ENCODE measurements at regions not wholly inside any gene's neighbourhood (a gene's known extent, or its start where the extent isn't known, plus 50 kb on each side); places are given as distances from the start of the nearest gene placed in this dataset.

DNA sequence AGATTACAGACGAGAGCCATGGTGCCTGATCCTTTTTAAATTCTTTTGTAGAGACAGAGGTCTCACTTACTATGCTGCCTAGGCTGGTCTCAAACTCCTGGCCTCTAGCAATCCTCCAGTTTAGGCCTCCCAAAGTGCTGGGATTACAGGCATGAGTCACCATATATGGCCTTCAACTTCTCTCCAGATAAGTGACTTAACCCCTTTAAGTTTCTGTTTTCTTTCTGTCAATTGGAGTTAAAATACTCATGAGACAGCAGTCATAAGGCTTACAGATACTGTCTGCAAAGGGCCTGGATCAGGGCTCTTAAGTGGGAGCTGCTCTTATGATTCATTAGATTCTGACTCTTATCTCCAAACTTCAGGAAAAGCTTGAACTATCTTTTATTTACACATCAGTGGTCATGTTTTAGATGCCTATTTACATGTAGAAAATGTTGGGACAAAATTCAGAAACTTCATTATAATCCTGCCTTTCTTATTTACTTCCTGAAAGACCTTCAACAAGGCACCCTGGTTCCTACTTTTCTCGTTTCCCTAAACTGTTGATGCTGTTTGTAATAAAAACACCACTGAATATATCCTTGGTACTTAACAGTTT, 271.5 kb upstream of the TBX3 start:
- ATAC-seq = no peak
- TF ChIP-seq, protein P1, sequence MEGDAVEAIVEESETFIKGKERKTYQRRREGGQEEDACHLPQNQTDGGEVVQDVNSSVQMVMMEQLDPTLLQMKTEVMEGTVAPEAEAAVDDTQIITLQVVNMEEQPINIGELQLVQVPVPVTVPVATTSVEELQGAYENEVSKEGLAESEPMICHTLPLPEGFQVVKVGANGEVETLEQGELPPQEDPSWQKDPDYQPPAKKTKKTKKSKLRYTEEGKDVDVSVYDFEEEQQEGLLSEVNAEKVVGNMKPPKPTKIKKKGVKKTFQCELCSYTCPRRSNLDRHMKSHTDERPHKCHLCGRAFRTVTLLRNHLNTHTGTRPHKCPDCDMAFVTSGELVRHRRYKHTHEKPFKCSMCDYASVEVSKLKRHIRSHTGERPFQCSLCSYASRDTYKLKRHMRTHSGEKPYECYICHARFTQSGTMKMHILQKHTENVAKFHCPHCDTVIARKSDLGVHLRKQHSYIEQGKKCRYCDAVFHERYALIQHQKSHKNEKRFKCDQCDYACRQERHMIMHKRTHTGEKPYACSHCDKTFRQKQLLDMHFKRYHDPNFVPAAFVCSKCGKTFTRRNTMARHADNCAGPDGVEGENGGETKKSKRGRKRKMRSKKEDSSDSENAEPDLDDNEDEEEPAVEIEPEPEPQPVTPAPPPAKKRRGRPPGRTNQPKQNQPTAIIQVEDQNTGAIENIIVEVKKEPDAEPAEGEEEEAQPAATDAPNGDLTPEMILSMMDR (IDR thresholded peaks at IDR 0.05 in 4 of 5, conservative IDR thresholded peaks at IDR 0.05 in 1 of 5) = no peak
- no peak for TF ChIP-seq POLR2A (IDR thresholded peaks at IDR 0.05)
- Histone ChIP-seq H3K27me3 (no peaks in the 10 kb centered on the region), H3K9me3 (no peaks in the 10 kb centered on the region), H3K4me3 (no peak overlapping the region), H3K27ac (no peak overlapping the region), H3K36me3 (no peaks in the 10 kb centered on the region), H3K4me1 (no peaks in the 10 kb centered on the region)
- intact Hi-C loops (cut with DNase I; ENCODE audit: low total_unique reads) (no loop called here), in situ Hi-C loops (cut with MboI; ENCODE audit: low sequenced_read_pairs in 4 of 4) (no loop called here)
- no peak for DNase-seq

DNA sequence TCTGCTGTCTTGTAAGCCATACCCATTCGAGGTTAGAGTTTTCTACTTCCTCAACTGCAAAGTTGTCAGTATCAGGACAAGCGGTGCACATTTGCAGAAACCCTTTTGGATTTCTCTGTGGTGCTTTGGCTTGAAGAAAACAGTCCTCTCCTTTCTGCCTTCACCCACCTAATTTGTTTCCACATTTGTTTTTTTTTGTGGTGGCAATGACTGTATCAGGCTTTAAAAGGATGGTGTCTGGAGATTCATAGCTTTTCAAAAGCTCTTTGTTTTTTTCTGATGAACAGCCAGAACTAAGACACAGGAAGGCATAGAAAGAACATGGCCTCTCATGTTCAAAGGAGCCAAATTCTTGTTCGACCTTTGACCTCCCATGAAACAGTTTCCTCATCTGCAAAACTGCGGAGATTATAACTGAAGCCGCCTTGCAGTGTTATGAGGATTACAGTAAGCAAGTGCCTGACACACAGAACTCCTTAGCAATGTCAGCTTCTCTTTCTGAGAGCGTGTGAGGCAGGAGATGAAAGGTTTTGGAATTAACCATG, 270.6 kb upstream of the TBX3 start:
- H3K27ac ChIP-seq = no peak overlapping the region
- H3K9me3 ChIP-seq = no peaks in the 10 kb centered on the region
- intact Hi-C loops (cut with DNase I; ENCODE audit: low total_unique reads) (no loop called here), in situ Hi-C loops (cut with MboI; ENCODE audit: low sequenced_read_pairs in 4 of 4) (no loop called here)
- H3K4me1 ChIP-seq = no peaks in the 10 kb centered on the region
- no peak for TF ChIP-seq POLR2A (IDR thresholded peaks at IDR 0.05)
- TF ChIP-seq, protein P1 (IDR thresholded peaks at IDR 0.05 in 4 of 5, conservative IDR thresholded peaks at IDR 0.05 in 1 of 5) = no peak
- H3K36me3 ChIP-seq = no peaks in the 10 kb centered on the region
- DNase-seq = no peak
- no peaks in the 10 kb centered on the region for H3K27me3 ChIP-seq
- H3K4me3 ChIP-seq = no peak overlapping the region
- ATAC-seq = no peak

DNA sequence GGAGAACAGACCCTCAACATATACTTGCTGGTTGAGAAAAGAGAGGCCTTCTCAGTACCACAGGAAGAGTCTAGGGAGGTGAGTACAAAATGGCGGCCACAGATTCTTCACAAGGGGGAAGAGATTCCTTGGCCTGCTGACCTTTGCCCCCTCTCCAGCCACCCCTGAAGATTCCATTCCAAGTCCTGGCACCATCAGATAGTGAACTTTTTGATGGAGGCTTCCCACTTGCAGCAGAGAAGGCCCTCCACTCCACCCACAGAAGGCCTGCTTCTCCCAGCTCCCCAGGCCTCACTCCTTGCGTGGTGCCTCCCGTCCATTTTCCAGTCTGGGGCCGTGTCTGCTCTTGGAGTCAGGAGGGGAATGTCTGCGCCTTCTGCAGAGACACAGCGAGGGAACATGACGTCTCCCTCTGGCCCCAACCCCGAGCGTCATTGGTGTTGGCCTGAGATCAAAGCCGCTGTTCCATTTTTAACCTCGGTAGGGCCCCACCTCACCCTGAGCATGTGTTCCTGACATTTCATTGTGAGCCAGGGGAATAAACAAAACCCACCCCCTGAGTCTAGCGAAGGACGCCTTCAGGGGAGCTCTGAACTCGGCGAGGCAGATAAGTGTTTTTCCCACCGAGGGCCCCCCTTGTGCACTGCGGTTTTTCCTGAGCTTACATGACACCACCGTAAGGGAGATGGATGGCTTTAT, 268.7 kb upstream of the TBX3 start:
- intact Hi-C loops (cut with DNase I; ENCODE audit: low total_unique reads) = no loop called here
- Histone ChIP-seq H3K27ac (peak overlapping the region in 3 of 4 donors; percentile 3 to 38 (median 17)), H3K4me1 (no peaks in the 10 kb centered on the region), H3K27me3 (no peaks in the 10 kb centered on the region), H3K9me3 (no peaks in the 10 kb centered on the region), H3K4me3 (no peak overlapping the region), H3K36me3 (no peaks in the 10 kb centered on the region)
- TF ChIP-seq POLR2A (IDR thresholded peaks at IDR 0.05) = no peak
- TF ChIP-seq, protein P1 (IDR thresholded peaks at IDR 0.05 in 4 of 5, conservative IDR thresholded peaks at IDR 0.05 in 1 of 5) = no peak
- DNase-seq = peak; percentile 16 to 18
- ATAC-seq = peak; percentile 47 to 62
- in situ Hi-C loops (cut with MboI; ENCODE audit: low sequenced_read_pairs in 4 of 4) = no loop called here

DNA sequence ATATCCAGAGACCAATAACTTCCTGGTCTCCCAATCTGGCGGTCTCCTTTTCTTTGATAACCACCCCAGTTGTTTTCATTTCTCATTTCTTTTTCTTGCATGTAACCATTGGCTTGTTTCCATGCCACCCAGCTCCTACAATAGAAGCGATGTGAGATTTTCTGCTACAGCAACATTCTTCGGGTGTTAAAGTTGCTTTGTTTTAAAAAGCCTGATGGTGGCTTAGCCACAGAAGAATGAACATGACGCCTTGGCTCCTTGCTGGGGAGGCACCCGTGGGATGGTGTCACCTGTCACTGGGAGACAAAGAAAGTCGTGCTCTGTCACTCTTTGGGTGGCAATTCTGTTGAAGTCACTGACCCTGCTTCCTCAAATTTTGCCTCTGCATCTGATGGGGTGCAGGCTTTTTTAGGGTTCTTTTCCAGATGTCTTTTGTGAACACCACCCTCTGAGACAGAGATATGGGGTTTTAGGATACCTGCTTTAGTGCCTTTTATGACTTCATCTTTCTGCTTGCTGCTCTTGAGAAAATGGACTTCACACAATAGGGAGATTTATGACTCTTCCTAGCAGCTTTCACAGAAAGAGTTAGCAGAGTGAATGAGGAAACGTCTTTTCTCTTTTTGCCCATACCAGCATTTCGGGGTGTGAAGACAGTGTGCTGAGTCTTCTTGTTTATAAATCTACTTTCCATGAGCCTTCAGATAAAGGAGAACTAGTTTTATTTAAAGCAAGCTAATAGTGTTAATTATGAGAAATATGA, 265.3 kb upstream of the TBX3 start:
- no peak for TF ChIP-seq POLR2A (IDR thresholded peaks at IDR 0.05)
- TF ChIP-seq, protein P1 (IDR thresholded peaks at IDR 0.05 in 4 of 5, conservative IDR thresholded peaks at IDR 0.05 in 1 of 5) = no peak
- no peak overlapping the region for H3K27ac ChIP-seq
- H3K4me3 ChIP-seq = no peak overlapping the region
- H3K36me3 ChIP-seq = no peaks in the 10 kb centered on the region
- intact Hi-C loops (cut with DNase I; ENCODE audit: low total_unique reads) = no loop called here
- ATAC-seq = no peak
- H3K27me3 ChIP-seq = no peaks in the 10 kb centered on the region
- in situ Hi-C loops (cut with MboI; ENCODE audit: low sequenced_read_pairs in 4 of 4) = no loop called here
- DNase-seq = no peak
- H3K9me3 ChIP-seq = no peaks in the 10 kb centered on the region
- no peaks in the 10 kb centered on the region for H3K4me1 ChIP-seq

All from gastrocnemius medialis (tissue), 4 donors.